Transverse colon (tissue), 4 donors: ENCODE measurements at regions not wholly inside any gene's neighbourhood (a gene's known extent, or its start where the extent isn't known, plus 50 kb on each side); places are given as distances from the start of the nearest gene placed in this dataset.

Experiments used
- CTCF ChIP-seq, 5 experiments: fragments of 200-600 bp in 3 of 5; fragments of 450-650 bp in 2 of 5; sonication (generic) in 3 of 5; IDR thresholded peaks; 1 replicate in 2 of 5; 2 replicates in 3 of 5; pipeline ENCODE4 v1.5.1; 2016 to 2017; ENCODE audit warnings: antibody characterized with exemption in 5 of 5, inconsistent platforms in 3 of 5, mild to moderate bottlenecking in 2 of 5, moderate library complexity in 1 of 5
- POLR2AphosphoS5 ChIP-seq, 3 donors: sonication (generic); formaldehyde crosslinking; IDR thresholded peaks; one replicate each; pipeline ENCODE4 v1.6.1; 2016; ENCODE audit warnings: antibody characterized with exemption in 3 of 3

GRCh38 chr13:53189162-53189561 lies 160.5 kb downstream of the OLFM4 start:
- no peak for TF ChIP-seq POLR2AphosphoS5 (IDR thresholded peaks at IDR 0.05)
- no peak for TF ChIP-seq CTCF (IDR thresholded peaks at IDR 0.05)
